ENCODE measurements at regions not wholly inside any gene's neighbourhood (a gene's known extent, or its start where the extent isn't known, plus 50 kb on each side); places are given as distances from the start of the nearest gene placed in this dataset.

DNA sequence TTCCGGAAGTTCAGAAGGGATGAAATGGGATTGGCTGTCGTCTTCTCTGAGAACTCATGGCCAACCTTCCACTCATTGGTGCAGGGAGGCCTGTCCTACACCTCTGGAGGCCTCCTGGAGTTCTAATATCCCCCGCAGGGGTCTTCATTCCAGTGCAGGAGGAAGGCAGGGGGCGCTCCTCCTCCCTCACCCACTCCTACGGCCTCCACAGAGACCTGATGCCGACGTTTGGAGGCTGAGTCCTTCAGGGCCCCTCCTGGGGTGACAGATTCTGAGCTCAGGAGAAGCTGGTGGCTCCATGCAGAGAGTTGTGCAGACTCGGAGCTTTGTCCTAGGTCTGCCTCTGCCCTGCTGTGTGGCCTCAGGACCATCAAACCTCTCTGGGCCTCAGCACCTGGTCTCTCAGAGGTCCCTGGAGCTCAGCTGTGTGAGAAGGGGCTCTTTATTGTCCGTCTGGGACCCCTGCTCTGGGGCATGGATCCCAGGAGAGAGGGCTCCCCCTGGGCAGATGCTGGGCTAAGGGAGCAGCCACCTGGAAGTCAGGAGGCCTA lies 102.3 kb upstream of the WNT4 start:
- no peak for DNase-seq (ENCODE audit: low read depth)
- TF ChIP-seq, protein P1, sequence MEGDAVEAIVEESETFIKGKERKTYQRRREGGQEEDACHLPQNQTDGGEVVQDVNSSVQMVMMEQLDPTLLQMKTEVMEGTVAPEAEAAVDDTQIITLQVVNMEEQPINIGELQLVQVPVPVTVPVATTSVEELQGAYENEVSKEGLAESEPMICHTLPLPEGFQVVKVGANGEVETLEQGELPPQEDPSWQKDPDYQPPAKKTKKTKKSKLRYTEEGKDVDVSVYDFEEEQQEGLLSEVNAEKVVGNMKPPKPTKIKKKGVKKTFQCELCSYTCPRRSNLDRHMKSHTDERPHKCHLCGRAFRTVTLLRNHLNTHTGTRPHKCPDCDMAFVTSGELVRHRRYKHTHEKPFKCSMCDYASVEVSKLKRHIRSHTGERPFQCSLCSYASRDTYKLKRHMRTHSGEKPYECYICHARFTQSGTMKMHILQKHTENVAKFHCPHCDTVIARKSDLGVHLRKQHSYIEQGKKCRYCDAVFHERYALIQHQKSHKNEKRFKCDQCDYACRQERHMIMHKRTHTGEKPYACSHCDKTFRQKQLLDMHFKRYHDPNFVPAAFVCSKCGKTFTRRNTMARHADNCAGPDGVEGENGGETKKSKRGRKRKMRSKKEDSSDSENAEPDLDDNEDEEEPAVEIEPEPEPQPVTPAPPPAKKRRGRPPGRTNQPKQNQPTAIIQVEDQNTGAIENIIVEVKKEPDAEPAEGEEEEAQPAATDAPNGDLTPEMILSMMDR (IDR thresholded peaks at IDR 0.05; ENCODE audit: low read depth, low read length, missing control alignments), result no peak
- H3K4me3 ChIP-seq (ENCODE audit: low read depth, low read length), result no peak overlapping the region

DNA sequence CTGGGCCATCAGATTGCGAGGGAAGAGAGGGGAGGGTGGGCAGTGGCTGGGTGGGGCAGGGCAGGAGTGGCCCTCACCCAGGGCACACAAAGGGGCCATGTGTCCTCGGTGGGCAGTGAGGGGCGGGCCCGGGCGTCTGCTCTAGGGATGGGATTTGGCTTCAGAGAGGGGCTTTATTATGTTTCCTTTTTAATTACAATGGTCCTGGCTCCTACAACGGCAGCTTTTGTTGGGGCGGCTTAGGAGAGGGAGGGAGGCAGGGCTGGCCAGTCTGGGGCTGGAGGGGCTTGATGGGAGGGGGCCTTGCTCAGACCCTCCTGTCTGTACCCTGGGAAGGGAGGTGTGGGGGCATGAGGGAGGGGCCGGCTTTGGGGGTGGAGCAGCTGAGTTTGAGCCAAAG lies 102.8 kb upstream of the WNT4 start:
- no peak overlapping the region for H3K4me3 ChIP-seq (ENCODE audit: low read depth, low read length)
- TF ChIP-seq, protein P1 (IDR thresholded peaks at IDR 0.05; ENCODE audit: low read depth, low read length, missing control alignments), result no peak
- DNase-seq (ENCODE audit: low read depth), result no peak

DNA sequence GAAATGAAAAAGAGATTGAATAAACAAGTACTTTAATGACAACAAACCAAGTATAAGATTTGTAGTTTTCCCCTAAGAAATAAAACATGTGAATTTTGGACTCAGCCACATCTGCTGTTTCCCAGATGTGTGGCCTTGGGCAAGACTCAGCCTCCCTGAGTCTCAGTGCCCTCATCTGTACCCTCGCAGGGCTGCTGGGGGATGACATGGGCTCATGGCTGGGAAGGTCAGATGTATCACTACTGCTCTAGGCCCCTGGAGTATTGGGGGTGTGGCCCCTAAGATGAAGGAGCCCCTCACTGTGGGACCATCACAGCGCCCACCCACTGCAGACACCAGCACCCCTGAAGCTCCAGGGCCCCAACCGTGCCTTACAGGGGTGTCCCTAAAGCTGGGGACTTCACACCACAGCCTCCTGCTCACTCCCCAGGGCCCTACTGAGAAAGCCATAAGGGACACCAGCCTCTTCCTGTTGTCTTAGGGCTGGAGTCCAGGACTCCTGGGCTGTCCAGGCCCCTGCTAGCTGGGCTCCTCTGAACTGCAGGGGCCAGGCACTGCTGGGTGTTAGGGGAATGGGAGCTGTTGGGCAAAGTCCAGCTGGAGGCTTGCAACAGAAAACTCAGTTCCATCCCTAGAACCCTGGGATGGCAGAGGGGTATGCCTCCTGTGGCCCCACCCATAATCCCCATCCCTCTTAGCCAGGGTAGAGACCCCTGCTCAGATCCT lies 104.0 kb upstream of the WNT4 start:
- TF ChIP-seq, protein P1 (IDR thresholded peaks at IDR 0.05; ENCODE audit: low read depth, low read length, missing control alignments), result no peak
- DNase-seq (ENCODE audit: low read depth), result no peak
- H3K4me3 ChIP-seq (ENCODE audit: low read depth, low read length), result no peak overlapping the region

DNA sequence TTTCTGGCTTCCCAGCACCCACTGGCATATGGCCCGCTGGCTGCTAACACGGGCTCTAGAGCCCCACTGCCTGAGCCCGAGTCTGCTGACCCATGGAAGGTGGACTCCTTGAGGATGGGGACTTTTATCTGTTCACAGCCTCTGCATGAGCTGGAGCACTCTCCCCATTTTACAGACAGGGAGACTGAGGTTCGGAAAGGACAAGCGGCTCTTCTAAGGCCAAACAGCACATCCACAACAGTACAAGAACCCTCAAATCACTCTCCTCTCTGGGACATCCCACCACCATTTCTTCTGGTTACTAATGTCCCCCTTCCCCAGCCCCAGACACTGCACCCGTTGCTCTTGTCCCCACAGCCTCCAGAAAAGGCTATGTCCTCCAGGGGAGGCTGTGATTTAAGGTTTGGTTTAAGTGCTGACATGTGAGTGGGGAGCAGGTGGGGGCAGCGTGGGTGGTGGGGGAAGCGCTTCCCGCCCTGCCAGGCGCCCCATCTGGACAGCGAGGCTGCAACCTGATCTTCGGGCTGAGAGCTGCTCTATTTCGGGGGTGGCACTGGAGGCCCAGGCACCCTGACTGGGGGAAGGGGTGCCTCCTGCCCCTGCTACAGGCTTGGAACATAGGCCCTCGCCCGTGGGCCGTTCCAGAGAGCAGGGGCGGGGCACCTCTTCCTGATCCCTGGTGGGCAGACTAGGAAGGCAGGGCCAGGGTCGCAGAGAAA lies 104.8 kb upstream of the WNT4 start:
- no peak for DNase-seq (ENCODE audit: low read depth)
- no peak overlapping the region for H3K4me3 ChIP-seq (ENCODE audit: low read depth, low read length)
- TF ChIP-seq, protein P1 (IDR thresholded peaks at IDR 0.05; ENCODE audit: low read depth, low read length, missing control alignments), result no peak

DNA sequence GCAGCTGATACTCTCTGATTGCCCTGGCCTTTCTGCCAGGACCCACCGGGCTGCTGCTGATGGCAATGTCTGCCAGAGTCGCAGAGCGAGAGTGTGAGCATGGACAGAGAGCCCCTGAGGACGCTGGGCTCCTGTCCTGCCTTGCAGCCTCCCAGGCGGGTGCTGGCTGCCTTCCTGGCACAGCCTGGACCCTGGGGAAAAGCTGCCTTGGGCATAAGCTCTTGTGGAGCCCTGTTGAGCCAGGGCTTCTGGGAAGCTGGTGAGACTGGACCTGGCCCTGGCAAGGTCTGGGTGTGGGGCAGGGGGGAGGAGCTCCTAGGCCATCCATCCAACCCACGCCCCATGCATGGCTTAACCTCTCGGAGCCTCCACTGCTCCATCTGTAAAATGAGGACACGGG lies 105.8 kb upstream of the WNT4 start:
- DNase-seq (ENCODE audit: low read depth), result no peak
- H3K4me3 ChIP-seq (ENCODE audit: low read depth, low read length), result no peak overlapping the region
- TF ChIP-seq, protein P1 (IDR thresholded peaks at IDR 0.05; ENCODE audit: low read depth, low read length, missing control alignments), result no peak

DNA sequence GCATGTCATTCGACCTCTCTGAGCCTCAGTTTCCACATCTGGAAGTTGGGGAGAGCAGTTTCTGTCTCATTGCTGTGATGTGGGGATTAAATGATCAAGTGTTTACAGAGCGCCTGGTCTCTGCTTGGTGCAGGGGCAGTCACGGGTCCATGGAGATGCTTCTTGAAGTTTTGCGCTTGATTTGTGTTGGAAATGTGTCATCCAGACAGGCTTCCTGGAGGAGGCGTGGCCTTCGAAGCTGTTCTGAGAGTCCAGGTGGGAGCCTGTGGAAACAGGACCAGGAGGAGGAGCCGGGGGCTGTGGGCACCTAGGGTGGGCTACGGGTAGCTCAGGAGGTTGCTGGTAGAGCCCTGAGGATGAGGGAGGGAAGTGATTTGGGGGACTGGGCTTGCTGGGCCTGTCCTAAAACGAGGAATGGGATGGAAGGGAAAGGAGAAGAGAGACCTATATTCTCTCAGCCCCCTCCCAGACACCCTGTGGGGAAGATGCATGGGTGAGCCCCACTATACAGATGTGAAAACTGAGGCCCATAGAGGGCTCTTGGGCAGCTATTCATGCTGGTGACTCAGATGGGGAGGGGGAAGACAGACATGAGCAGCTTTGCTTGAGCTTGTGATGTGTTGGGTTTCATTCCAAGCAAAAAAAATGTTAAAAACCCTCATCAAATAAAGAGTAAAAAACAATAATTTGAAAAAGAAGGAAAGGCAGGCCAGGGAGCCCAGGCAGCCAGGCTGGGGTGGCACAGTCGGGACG lies 107.2 kb upstream of the WNT4 start:
- no peak for DNase-seq (ENCODE audit: low read depth)
- TF ChIP-seq, protein P1 (IDR thresholded peaks at IDR 0.05; ENCODE audit: low read depth, low read length, missing control alignments), result no peak

More for the DNA sequence above, 107.2 kb upstream of the WNT4 start:
- H3K4me3 ChIP-seq (ENCODE audit: low read depth, low read length), result no peak overlapping the region
